ENCODE measurements at regions not wholly inside any gene's neighbourhood (a gene's known extent, or its start where the extent isn't known, plus 50 kb on each side); places are given as distances from the start of the nearest gene placed in this dataset.
"Not testable (repeated sequence)": the region's sequence is repeated elsewhere in the genome, so short reads cannot be mapped to it uniquely, and the experiment has no call there.

GRCh38 chr15:60162251-60162967, 158.3 kb downstream of the FOXB1 start:
- H3K36me3 ChIP-seq (ENCODE audit: insufficient read depth, low read length): no peaks in the 10 kb centered on the region
- no peak overlapping the region for H2AFZ ChIP-seq (ENCODE audit: low read length, unreplicated experiment)
- peaks cover 73% of the 10 kb centered on the region for H3K27me3 ChIP-seq (ENCODE audit: insufficient read depth, low read length)
- H3K4me3 ChIP-seq (ENCODE audit: low read depth, low read length): no peak overlapping the region
- H3K27ac ChIP-seq (ENCODE audit: low read depth, low read length): no peak overlapping the region
- H3K4me1 ChIP-seq (ENCODE audit: control insufficient read depth, insufficient read depth, low read length, unreplicated experiment): no peaks in the 10 kb centered on the region
- H3K79me2 ChIP-seq (ENCODE audit: control insufficient read depth, insufficient read depth, low read length, unreplicated experiment): no peaks in the 10 kb centered on the region

- Histone ChIP-seq H3K4me1 (ENCODE audit: control insufficient read depth, insufficient read depth, low read length, unreplicated experiment) (no peaks in the 10 kb centered on the region), H3K79me2 (ENCODE audit: control insufficient read depth, insufficient read depth, low read length, unreplicated experiment) (no peaks in the 10 kb centered on the region), H3K36me3 (ENCODE audit: insufficient read depth, low read length) (no peaks in the 10 kb centered on the region), H3K27me3 (ENCODE audit: insufficient read depth, low read length) (peaks cover 75% of the 10 kb centered on the region), H3K4me3 (ENCODE audit: low read depth, low read length) (no peak overlapping the region), H3K27ac (ENCODE audit: low read depth, low read length) (no peak overlapping the region), H2AFZ (ENCODE audit: low read length, unreplicated experiment) (no peak overlapping the region)
These were observed 158.9 kb downstream of the FOXB1 start for GRCh38 chr15:60162968-60163355.

DNA sequence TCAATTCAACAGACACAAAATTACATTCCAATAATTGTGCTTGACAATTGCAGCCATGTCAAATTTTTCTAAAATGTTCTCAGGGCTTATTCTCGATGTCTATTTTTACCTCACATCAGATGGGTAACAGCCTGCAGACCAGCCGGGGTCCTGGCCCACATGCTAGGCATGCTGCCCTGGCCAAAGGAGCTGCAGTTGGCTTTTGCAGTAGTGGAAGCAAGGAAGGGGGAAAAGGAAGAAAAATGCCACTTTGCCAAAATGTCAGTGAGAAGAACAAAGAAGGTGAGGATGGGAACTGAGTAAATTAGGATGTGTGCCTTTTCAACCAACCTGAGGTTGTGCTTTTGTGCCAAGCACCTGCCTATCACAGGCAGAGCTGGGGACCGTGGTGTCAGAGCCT, 161.0 kb downstream of the FOXB1 start:
- no peaks in the 10 kb centered on the region for H3K79me2 ChIP-seq (ENCODE audit: control insufficient read depth, insufficient read depth, low read length, unreplicated experiment)
- H3K27ac ChIP-seq (ENCODE audit: low read depth, low read length): no peak overlapping the region
- no peak overlapping the region for H2AFZ ChIP-seq (ENCODE audit: low read length, unreplicated experiment)
- no peak overlapping the region for H3K4me3 ChIP-seq (ENCODE audit: low read depth, low read length)
- no peaks in the 10 kb centered on the region for H3K36me3 ChIP-seq (ENCODE audit: insufficient read depth, low read length)
- peaks cover 64% of the 10 kb centered on the region for H3K27me3 ChIP-seq (ENCODE audit: insufficient read depth, low read length)
- no peaks in the 10 kb centered on the region for H3K4me1 ChIP-seq (ENCODE audit: control insufficient read depth, insufficient read depth, low read length, unreplicated experiment)

GRCh38 chr15:60172143-60172542, 168.0 kb downstream of the FOXB1 start:
- Histone ChIP-seq H3K27ac (ENCODE audit: low read depth, low read length) (no peak overlapping the region), H3K36me3 (ENCODE audit: insufficient read depth, low read length) (no peaks in the 10 kb centered on the region), H3K4me3 (ENCODE audit: low read depth, low read length) (no peak overlapping the region), H3K4me1 (ENCODE audit: control insufficient read depth, insufficient read depth, low read length, unreplicated experiment) (no peaks in the 10 kb centered on the region), H2AFZ (ENCODE audit: low read length, unreplicated experiment) (no peak overlapping the region), H3K79me2 (ENCODE audit: control insufficient read depth, insufficient read depth, low read length, unreplicated experiment) (no peaks in the 10 kb centered on the region), H3K27me3 (ENCODE audit: insufficient read depth, low read length) (peaks cover 45% of the 10 kb centered on the region)

DNA sequence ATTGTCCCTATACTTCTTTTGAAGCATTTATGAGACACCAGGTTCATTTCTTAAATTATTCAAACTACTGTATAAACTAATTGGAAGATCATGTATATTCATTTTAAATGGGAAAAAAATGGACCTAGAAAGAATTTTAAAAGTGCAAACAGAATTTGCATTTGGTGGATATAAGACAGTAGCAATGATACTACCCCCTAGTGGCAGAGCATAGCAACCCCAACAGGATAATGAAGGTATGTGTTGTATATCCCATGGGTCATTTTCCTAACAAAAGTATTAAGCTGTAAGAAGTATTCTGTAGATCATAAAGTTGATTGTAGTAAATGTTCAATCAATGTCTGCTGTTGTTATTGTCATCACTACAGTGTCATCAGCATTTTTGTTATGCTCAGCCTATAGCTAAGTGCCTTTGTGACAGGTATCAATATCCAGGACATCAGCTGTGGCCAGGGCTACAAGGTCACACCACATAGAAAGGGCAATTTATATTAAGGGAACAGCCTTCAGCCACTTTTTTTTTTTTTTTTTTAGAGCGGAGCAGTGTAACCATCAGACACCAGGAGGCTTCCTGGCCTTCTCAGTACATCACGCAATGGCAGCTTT, 175.8 kb downstream of the FOXB1 start:
- H3K27ac ChIP-seq (ENCODE audit: low read depth, low read length): no peak overlapping the region
- no peak overlapping the region for H3K4me3 ChIP-seq (ENCODE audit: low read depth, low read length)
- H2AFZ ChIP-seq (ENCODE audit: low read length, unreplicated experiment): no peak overlapping the region
- no peaks in the 10 kb centered on the region for H3K4me1 ChIP-seq (ENCODE audit: control insufficient read depth, insufficient read depth, low read length, unreplicated experiment)
- H3K36me3 ChIP-seq (ENCODE audit: insufficient read depth, low read length): no peaks in the 10 kb centered on the region
- peaks cover 73% of the 10 kb centered on the region for H3K27me3 ChIP-seq (ENCODE audit: insufficient read depth, low read length)
- no peaks in the 10 kb centered on the region for H3K79me2 ChIP-seq (ENCODE audit: control insufficient read depth, insufficient read depth, low read length, unreplicated experiment)

DNA sequence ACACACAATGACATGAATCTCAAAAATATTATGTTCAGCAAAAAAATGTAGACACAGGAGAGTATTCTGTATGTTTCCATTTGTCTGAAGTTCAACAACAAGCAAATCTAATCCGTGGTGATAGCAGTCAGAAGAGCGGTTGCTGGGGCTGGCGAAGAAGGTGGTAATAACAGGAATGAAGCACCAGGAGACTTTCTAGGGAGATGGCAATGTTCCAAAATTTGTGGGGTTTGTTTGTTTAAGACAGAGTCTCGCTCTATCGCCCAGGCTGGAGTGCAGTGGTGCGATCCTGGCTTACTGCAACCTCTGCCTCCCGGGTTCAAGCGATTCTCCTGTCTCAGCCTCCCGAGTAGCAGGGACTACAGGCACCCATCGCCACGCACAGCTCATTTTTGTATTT, 177.8 kb downstream of the FOXB1 start:
- peaks cover 73% of the 10 kb centered on the region for H3K27me3 ChIP-seq (ENCODE audit: insufficient read depth, low read length)
- not testable (repeated sequence) for H3K27ac ChIP-seq (ENCODE audit: low read depth, low read length); H2AFZ ChIP-seq (ENCODE audit: low read length, unreplicated experiment); H3K36me3 ChIP-seq (ENCODE audit: insufficient read depth, low read length); H3K4me1 ChIP-seq (ENCODE audit: control insufficient read depth, insufficient read depth, low read length, unreplicated experiment); H3K4me3 ChIP-seq (ENCODE audit: low read depth, low read length); H3K79me2 ChIP-seq (ENCODE audit: control insufficient read depth, insufficient read depth, low read length, unreplicated experiment)

GRCh38 chr15:60183366-60183765, 179.3 kb downstream of the FOXB1 start:
- H3K4me3 ChIP-seq (ENCODE audit: low read depth, low read length): no peak overlapping the region
- no peaks in the 10 kb centered on the region for H3K36me3 ChIP-seq (ENCODE audit: insufficient read depth, low read length)
- H3K4me1 ChIP-seq (ENCODE audit: control insufficient read depth, insufficient read depth, low read length, unreplicated experiment): no peaks in the 10 kb centered on the region
- no peak overlapping the region for H2AFZ ChIP-seq (ENCODE audit: low read length, unreplicated experiment)
- H3K27ac ChIP-seq (ENCODE audit: low read depth, low read length): no peak overlapping the region
- H3K79me2 ChIP-seq (ENCODE audit: control insufficient read depth, insufficient read depth, low read length, unreplicated experiment): no peaks in the 10 kb centered on the region
- peaks cover 73% of the 10 kb centered on the region for H3K27me3 ChIP-seq (ENCODE audit: insufficient read depth, low read length)

DNA sequence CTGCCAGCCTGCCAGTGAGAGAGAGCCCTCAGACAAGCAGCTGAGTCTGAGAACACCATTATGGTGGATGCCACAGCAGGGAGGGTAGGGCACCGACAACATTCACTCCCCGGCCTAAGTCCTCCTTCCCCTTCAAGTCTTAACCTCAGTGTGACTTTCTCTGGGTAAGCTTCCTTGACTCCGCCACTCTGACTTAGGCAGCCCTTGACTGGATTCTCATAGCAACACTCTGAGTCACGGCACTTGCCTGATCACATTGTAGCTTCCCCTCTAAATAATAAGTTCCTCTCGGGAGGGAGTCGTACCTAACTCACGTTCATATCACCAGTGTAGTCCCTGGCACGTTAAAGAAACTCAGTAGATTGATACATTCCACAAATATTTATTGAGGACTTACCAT, 180.5 kb downstream of the FOXB1 start:
- Histone ChIP-seq H3K36me3 (ENCODE audit: insufficient read depth, low read length) (no peaks in the 10 kb centered on the region), H3K79me2 (ENCODE audit: control insufficient read depth, insufficient read depth, low read length, unreplicated experiment) (no peaks in the 10 kb centered on the region), H3K27ac (ENCODE audit: low read depth, low read length) (no peak overlapping the region), H3K4me3 (ENCODE audit: low read depth, low read length) (no peak overlapping the region), H3K4me1 (ENCODE audit: control insufficient read depth, insufficient read depth, low read length, unreplicated experiment) (no peaks in the 10 kb centered on the region), H2AFZ (ENCODE audit: low read length, unreplicated experiment) (no peak overlapping the region), H3K27me3 (ENCODE audit: insufficient read depth, low read length) (peaks cover 76% of the 10 kb centered on the region)

- Histone ChIP-seq H3K4me1 (ENCODE audit: control insufficient read depth, insufficient read depth, low read length, unreplicated experiment) (no peaks in the 10 kb centered on the region), H3K27me3 (ENCODE audit: insufficient read depth, low read length) (peaks cover 88% of the 10 kb centered on the region), H3K36me3 (ENCODE audit: insufficient read depth, low read length) (no peaks in the 10 kb centered on the region)
These were observed 186.9 kb downstream of the FOXB1 start for GRCh38 chr15:60191016-60191415.

GRCh38 chr15:60191821-60192220, 187.7 kb downstream of the FOXB1 start:
- Histone ChIP-seq H3K4me1 (ENCODE audit: control insufficient read depth, insufficient read depth, low read length, unreplicated experiment) (no peaks in the 10 kb centered on the region), H3K79me2 (ENCODE audit: control insufficient read depth, insufficient read depth, low read length, unreplicated experiment) (no peaks in the 10 kb centered on the region), H3K4me3 (ENCODE audit: low read depth, low read length) (no peak overlapping the region), H3K27ac (ENCODE audit: low read depth, low read length) (no peak overlapping the region), H2AFZ (ENCODE audit: low read length, unreplicated experiment) (no peak overlapping the region), H3K36me3 (ENCODE audit: insufficient read depth, low read length) (no peaks in the 10 kb centered on the region), H3K27me3 (ENCODE audit: insufficient read depth, low read length) (peaks cover 89% of the 10 kb centered on the region)

More at GRCh38 chr15:60191016-60191415, 186.9 kb downstream of the FOXB1 start:
- no peak overlapping the region for H3K27ac ChIP-seq (ENCODE audit: low read depth, low read length)
- no peaks in the 10 kb centered on the region for H3K79me2 ChIP-seq (ENCODE audit: control insufficient read depth, insufficient read depth, low read length, unreplicated experiment)
- H2AFZ ChIP-seq (ENCODE audit: low read length, unreplicated experiment): no peak overlapping the region
- H3K4me3 ChIP-seq (ENCODE audit: low read depth, low read length): no peak overlapping the region

GRCh38 chr15:60195611-60196010, 191.5 kb downstream of the FOXB1 start:
- Histone ChIP-seq H3K79me2 (ENCODE audit: control insufficient read depth, insufficient read depth, low read length, unreplicated experiment) (no peaks in the 10 kb centered on the region), H3K4me3 (ENCODE audit: low read depth, low read length) (no peak overlapping the region), H3K27ac (ENCODE audit: low read depth, low read length) (no peak overlapping the region), H3K36me3 (ENCODE audit: insufficient read depth, low read length) (no peaks in the 10 kb centered on the region), H2AFZ (ENCODE audit: low read length, unreplicated experiment) (no peak overlapping the region), H3K4me1 (ENCODE audit: control insufficient read depth, insufficient read depth, low read length, unreplicated experiment) (no peaks in the 10 kb centered on the region), H3K27me3 (ENCODE audit: insufficient read depth, low read length) (peaks cover 96% of the 10 kb centered on the region)
